Activated T-helper 1 cell treated with anti-CD3 and anti-CD28 coated beads, Interleukin-2, amount 50 U/mL, for 16 hours (primary cell): ENCODE measurements at regions not wholly inside any gene's neighbourhood (a gene's known extent, or its start where the extent isn't known, plus 50 kb on each side); places are given as distances from the start of the nearest gene placed in this dataset.

Source experiments
- DNase-seq, 2 donors: peaks; one replicate each; pipeline ENCODE4 v3.0.0-alpha.2; 2020; ENCODE audit warnings: low read depth in 1 of 2, low spot score in 1 of 2

DNA sequence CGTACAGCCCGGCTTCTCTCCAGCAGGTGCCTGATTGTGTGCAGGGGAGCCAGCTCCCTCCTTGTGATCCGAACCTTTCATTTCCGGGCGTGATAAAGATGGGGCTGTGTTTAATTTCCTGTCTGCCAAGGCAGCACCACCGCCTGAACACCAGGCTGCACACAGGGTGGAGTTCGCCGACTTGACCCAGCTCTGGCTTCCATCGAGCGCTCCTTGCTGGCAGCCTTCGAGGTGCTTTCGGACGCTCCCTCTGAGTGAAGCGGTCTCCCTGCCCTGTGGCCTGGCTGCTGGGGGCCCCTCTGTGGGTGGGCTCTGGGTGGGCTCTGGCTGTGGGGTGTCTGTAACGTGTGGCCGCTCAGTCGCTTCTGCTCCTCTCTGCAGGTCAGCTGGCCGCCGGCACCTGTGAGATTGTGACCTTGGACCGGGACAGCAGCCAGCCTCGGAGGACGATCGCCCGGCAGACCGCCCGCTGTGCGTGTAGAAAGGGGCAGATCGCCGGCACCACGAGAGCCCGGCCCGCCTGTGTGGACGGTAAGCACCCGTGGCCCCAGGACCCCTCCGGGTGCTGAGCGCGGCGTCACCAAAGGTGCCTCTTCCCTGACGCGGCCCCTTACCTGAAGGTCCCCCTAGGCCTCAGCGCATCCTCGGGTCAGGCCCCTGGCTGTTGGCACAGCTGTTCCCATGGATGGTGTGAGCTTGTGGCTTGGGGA is 1181.3 kb downstream of the BRD1 start:
- DNase-seq: no peak

DNA sequence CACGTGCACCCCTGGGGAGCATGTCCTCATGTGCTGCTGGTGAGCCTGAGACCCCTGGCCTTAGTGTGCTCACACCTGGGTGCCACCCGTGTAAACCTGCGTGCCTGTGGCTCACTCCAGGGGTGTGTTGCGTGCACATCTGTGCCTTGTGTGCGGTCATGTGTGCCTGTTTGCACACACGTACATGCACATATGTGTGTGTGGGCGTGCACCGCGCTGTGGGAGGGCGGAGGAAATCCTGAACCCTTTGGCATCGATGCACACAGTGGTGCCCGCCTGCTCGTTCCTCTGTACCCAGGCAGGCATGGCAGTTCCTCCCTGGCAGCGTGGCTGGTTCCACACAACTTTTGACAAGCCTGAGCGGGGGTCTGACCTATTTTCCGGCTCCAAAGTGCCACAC is 1181.9 kb downstream of the BRD1 start:
- no peak for DNase-seq

DNA sequence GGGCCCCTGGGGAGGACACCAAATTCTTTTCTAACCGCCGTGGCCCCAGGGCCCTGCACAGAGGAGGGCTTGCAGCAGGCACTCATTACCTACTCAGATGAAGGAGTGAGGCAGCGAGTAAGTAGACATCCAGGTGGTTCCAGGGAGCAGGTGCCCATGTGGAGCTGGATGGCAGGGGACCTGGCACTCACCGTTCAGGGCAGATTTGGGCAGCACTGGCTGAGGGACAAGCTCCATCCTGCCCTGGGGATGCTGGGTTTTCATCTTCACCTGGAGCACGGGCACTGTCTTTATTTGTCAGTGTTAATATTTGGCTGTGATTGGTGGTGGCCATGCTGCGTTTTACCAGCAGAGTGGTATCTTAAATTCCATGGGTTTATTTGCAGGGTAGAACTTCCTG is 1182.7 kb downstream of the BRD1 start:
- no peak for DNase-seq

DNA sequence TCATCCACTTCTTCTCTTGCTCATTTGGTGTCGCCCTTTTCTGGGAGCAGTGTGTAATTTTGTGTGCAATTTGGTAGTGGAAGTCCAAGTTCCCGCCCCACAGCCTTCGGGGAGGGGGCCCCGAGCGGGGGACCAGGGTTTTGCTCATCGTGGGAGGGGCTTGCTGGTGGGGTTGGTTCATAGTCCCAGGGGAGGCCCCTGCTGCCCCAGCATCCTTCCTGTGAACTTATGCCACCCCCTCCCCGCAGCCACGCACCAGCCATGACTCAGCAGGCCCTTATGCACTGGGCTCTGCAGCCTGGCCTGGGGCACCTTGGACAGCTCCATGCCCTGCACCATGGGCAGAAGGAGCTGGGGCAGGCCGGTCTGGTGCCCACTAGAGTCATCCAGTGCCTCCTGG is 1183.6 kb downstream of the BRD1 start:
- no peak for DNase-seq

DNA sequence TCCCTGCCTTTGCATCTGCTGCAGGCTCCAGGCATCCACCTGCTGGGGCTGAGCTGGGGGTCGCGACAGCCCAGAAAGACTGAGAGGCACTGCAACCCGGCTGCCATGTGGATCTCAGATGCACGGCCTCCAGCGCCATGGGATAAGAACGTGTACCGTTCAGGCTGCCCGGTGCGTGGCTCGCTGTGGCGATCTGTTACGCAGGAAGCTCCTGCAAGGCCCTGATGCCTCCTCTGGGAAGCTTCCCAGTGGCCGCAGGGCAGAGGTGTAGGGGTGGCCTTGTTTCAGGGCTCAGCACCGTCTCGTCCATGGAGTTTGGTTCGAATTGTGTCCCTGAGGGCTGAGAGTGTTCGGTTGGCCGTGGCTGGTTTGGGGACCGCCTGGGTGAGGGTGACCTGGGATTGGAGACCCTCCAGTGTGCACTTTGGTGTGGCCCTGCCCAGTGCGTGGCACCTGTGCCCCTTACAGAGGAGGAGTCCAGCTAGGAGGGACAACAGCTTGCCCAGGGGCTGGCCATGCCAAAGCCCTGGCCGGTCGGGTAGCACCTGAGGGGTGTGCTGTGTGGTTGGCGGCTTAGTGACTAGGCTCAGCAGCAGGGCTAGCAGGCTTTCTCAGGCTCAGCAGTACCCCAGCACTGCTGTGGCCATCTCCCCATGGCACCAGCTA is 1184.5 kb downstream of the BRD1 start:
- DNase-seq: no peak

DNA sequence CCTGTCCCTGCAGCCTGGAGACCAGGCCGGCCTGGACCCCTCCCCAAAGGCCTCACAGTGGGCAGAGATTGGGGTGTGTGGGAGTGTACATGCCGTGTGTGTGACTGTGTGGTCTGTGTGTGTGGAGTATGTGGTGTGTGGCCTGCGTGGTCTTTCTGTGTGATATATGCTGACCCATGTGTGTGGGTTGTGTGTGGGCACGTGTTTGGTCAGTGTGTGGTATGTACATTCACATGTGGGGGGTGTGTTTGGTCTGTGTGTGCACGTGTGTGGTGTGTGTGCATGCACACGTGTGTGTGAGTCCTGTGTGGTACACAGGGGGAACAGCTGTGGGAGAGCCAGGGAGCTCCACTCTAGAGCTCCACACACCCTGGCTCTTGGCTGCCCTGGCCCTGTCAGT is 1185.1 kb downstream of the BRD1 start:
- no peak for DNase-seq

DNA sequence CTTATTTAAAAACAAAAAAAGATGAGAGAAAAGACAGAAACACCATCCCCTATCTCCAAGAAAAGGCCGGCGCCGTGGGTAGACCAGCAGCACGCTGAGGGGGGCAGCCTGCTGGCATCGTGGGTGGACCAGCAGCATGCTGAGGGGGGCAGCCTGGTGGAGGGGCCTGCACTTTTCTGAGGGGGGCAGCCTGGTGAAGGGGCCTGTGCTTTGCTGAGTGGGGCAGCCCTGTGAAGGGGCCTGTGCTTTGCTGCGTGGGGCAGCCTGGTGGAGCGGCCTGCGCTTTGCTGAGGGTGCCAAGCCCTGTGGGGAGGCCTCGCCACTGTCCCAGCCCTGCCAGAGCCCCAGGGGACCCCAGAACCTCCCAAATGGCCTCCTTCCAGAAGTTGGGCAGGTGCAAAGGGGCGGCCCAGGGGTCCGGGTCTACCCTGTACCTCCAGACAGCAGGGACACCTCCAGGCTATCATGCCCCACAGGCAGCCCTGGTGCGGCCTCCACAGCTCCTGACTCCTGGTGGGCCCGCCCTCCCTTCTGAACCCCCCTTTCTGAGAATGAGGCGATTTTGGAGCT is 1185.7 kb downstream of the BRD1 start:
- no peak for DNase-seq

DNA sequence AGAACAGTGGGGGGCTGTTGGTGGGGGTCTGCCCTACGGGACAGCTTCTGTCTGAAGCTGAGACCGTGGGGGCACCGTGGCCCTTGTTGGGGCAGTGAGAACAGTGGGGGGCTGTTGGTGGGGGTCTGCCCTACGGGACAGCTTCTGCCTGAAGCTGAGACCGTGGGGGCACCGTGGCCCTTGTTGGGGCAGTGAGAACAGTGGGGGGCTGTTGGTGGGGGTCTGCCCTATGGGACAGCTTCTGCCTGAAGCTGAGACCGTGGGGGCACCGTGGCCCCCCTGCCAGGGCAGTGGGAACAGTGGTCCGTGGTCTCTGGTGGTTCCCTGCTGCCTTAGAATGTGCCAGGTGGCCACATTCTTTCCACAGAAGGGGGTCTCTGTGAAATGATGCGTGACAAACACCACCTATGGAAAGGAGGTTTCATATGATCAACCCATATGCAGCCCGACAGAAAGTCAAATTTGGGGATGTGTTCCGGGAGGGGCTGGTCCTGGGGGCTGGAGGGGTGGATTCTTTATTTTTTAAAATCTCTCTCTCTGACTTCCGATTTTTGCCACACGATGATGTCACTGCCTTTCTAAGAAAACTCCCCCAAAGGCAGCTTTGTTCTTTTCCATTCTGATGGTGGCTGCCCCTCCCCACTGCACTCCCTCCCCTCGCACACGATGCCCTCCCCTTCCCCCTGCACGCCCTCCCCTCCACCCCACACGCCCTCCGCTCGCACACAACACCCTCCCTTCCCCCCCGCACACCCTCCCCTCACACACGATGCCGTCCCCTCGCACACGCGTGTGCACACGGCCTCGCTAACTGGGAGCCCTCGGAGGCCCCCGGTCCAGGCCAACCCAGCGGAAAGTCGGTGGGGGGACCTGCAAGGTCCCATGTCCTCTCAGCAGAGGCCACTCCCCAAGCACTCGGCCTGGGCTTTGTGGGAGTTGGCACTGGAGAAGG is 1186.5 kb downstream of the BRD1 start:
- no peak for DNase-seq

DNA sequence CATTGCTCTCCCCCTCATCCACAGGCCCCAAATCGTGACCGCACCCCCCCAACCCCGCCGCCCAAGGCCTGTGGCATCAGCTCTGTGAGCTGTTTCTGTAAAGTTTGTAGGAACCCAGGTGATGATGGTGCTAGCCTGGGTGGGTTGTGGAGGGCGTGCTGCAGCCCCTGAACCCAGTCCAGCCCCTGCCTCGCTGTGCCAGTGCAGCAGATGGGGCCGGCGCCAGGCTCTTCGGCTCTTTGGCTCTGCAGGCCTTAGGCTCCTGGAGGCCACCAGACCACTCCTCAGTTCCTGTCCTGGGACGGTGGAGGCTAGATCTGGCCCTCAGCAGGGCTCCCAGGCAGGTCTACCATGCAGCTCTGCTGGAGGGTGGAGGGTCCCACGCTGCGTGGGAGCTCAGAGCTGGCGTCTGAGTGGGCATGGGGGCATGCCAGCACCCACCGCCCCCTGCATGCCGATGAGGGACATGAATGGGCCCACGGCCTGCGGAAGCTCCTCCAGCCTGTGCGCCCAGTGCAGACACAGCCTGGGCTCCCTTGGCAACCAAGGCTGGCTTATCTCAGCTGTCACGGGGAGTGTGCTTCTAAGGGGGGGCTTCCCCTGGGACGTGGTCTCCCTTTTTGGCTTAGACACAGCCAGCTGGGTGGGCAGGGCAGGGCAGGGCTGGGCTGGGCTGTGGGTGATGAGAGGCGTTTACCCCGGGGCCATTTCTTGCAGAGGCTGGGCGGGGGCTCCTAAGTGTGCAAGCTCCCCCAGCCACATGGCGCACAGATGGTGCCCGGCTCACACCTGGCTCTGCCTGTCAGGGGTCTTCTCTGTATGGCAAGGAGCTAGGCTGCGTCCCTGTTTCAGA is 1187.6 kb downstream of the BRD1 start:
- DNase-seq: no peak

DNA sequence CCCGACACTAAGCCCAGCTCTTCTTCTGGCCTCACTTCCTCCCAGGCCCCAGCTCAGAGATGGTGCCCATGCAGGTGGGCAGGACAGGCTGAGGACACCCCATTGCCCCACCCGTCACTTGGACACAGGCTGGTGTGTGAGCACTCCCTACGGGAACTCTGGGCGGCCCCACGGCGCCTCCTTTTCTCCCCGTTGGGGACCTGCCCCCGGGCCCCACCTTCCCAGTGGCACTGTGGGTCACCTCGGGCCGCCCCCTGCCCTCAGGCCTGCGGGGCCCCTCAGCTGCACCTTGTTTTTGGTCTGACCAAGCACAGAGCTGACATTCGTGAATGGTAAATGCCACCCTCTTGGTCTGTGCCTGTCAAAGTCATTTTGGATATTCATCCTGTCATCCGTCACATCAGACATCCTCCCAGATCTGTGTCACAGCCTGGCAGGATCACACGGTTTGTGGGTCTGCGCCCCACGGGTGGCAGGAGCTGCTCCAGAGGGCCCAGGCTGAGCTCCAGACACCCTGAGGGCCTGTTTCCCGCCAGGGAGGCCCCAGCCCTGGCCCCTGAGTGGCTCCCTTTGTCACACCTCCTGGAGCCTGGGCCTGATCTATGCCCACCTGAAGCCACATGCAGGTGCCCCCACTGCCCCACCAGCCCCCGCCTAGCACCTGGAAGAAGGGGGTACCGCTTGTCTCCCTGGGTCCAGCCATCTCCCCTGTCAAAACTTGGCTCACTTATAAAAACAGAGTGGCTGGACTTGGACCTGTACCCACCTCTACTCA is 1188.5 kb downstream of the BRD1 start:
- no peak for DNase-seq

DNA sequence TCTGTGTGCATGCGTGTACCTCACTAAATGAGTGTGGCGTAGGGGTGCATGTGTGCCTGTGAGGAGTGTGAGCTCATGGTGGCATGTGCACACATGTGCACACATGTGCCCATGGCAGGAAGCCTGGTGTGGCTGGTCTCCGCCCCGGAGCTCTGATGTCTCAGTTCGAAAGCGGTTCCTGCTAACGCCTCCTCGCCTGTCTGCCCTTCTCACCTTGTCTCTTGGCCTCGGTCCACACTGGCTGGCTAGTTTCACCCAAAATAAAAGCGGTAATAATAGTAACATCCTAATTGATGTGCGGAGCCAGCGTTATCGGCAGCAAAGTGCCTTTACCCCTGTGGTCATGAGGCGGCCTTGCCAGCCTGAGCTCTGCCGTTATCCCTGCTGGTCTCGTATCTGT is 1190.4 kb downstream of the BRD1 start:
- no peak for DNase-seq

DNA sequence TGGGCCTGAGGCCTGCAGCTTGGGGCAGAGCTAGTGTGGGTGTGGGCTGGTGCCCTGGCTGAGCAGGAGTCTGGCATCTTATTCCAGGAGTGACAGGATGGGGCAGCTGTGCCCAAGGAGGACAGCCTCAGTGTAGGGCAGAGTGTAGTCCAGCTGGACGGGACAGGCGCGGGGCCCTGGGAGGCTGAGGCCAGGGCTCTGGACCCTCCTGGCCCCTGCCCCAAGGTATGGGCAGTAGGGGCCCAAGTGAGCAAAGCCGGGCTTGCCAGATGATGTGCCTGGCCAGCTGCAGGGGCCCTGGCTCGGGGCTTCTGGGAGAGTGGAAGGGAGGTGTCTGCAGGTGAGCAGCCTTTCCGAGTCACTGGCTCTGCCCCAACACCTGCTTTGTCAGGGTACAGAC is 1190.9 kb downstream of the BRD1 start:
- no peak for DNase-seq

DNA sequence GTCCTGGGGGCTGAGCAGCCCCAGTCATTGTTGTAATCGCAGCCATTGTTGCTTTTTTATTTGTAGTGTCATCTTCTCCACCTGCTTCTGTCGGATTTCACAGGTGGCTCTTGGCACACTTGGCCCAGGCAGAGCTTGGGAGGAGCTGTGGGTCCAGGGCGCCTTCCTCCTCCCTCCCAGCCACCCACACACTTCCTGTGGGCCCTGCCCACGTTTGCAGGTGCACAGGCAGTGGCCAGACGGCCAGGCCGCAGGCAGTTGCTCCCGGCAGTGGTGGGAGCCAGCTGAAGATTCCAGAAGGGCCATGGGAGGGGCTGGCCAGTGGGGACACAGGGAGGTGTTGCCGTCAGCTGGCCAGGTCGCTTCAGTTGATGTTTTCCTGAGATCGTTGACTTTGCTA is 1191.9 kb downstream of the BRD1 start:
- no peak for DNase-seq

DNA sequence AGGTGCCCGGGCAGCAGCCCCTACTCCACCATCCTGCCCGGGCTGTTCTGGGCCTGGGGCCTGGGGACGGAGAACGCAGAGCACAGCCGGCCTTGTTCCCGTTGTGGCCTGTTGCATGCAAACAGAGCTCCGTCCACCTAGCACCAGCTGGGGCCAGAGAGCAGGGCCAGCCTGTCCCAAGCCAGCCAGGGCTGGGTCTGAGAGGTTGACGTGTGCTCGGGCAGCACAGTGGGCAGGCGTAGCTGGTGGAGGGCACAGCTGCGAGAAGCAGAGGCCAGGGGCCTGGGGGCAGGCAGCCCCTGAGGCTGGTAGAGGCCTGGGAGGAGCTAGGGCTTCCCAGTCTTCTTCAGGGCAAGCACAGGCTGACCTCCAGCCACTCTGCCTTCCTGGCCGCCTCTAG is 1192.6 kb downstream of the BRD1 start:
- DNase-seq: no peak

DNA sequence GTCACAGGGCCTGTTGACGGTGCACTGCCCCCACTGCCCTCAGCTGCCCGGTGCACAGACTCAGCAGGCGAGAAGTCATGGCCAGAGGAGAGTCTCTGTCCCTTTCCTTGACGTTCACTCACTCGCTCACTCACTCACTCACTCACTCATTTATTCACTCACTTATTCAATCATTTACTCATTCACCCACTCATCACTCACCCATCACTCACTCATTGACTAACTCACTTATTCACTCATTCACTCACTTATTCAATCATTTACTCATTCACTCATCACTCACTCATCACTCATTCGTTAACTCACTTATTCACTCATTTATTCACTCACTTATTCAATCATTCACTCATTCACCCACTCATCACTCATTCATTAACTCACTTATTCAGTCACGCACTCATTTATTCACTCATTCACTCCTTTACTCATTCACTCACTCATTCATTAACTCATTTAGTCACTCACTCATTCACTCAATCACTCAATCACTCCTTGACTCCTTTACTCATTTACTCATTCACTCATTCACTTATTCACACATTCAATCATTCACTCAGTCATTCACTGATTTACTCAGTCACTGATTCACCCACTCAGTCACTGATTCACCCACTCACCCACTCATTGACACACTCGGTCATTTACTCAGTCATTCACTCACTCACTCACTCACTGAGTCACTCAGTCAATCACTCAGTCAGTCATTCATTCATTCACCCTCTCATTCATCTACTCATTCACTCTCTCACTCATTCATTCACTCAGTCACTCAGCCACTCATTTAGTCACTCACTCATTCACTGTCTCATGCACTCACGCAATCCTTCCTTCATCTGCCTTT is 1193.5 kb downstream of the BRD1 start:
- no peak for DNase-seq

DNA sequence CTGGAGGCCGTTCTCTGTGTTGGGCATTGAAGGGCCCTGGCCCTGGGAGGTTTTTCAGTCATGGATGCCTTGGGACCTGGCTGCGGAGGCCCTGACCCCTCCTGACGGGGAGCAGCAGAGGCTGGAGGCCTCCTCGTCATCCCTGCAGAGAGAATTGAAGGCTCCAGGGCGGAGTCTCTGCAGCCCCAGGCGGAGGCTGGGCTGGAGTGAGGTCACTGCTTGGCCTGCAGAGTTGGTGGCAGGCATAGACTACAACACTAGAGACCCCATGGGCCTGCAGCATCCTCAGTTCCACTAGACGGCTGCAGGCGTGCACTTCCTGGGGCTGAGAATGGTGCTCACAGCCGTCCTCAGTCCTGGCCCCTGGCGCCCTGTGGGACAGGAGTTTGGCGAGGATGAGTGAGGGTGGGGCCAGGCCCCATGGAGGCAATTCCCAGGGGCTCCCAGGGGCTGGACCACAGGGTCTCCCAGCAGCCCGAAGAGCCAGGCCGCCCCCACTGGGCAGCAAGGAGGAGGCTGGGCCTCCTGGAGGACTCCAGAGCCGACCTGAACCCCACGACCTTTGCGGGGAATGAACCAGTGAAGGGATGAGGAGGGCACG is 1194.9 kb downstream of the BRD1 start:
- no peak for DNase-seq

DNA sequence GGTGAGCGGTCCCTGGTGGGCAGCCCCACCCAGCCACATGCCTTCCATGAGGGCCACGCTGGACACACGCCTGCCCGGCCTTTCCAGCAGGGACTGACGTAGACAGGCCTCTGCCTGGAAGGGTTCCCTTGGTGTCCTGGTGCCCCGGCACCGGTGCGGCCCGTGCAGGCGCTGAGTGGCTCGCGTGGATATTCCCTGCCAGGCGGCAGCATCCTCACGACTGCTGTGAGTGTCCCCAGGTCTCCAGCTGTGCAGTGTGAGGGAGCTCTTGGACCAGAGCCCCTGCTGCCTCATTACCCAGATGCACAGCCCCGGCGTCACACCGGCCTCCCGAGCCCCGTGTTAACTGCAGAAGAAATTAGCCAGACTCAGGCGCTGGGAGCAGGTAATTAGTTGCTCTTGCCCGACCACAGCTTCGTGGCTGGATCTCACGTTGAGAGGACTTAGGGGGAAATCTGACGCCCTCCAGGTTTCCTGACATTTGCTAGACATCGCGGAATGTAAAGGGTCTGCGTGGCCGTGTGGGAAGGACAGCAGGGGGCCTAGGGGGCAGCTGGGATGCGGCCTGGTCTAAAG is 1196.3 kb downstream of the BRD1 start:
- DNase-seq: no peak

DNA sequence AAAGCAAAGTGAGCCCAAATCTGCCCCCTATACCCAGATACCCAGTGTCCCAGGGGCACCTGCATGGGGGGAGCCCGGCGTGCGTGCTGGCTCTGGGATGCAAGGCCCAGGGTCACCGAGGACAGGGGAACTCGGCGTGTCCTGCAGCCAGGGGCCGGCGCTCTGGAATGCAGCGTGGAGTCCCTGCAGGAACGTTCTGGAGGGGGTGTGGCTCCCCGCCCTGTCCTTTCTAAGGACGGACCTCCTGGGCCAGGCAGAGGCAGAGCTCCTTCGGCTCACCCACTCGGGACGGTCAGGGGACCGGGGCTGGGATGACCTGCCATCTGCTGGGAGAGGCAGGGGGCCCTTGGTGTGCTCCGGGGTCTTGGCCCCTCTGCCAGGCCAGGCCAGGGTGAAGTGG is 1196.8 kb downstream of the BRD1 start:
- DNase-seq: no peak
